Peyer's patch (tissue), 4 donors: ENCODE measurements at regions not wholly inside any gene's neighbourhood (a gene's known extent, or its start where the extent isn't known, plus 50 kb on each side); places are given as distances from the start of the nearest gene placed in this dataset.

Experiments
- DNase-seq, 3 donors: peaks; one replicate each; pipeline ENCODE4 v3.0.0-alpha.2; 2017 to 2019
- H3K27ac ChIP-seq, 4 donors: fragments of 200-600 bp; sonication (generic); one replicate each; pipeline ENCODE4 v1.5.1; 2016 to 2019
- H3K27me3 ChIP-seq, 2 donors: fragments of 200-600 bp; sonication (generic); one replicate each; pipeline ENCODE4 v1.5.1; 2019
- H3K36me3 ChIP-seq, 3 donors: fragments of 200-600 bp; sonication (generic); one replicate each; pipeline ENCODE4 v1.5.1; 2016 to 2019
- H3K4me1 ChIP-seq, 4 donors: fragments of 200-600 bp; sonication (generic); one replicate each; pipeline ENCODE4 v1.5.1; 2016 to 2019
- H3K4me3 ChIP-seq, 4 donors: fragments of 200-600 bp; sonication (generic); 1 replicate in 3 of 4; 2 replicates in 1 of 4; pipeline ENCODE4 v1.5.1; 2016 to 2019; ENCODE audit warnings: mild to moderate bottlenecking in 1 of 4
- H3K9me3 ChIP-seq, 4 donors: fragments of 200-600 bp; sonication (generic); one replicate each; pipeline ENCODE4 v1.5.1; 2016 to 2019; ENCODE audit warnings: mild to moderate bottlenecking in 1 of 4
- POLR2A ChIP-seq, 2 donors: fragments of 450-650 bp; IDR thresholded peaks; one replicate each; pipeline ENCODE4 v1.5.1; 2017; ENCODE audit warnings: antibody characterized with exemption in 2 of 2, mild to moderate bottlenecking in 2 of 2, moderate library complexity in 2 of 2
- TF ChIP-seq, protein P1 (sequence below), 6 experiments: fragments of 450-650 bp in 4 of 6; fragments of 200-600 bp in 2 of 6; sonication (generic) in 1 of 6; IDR thresholded peaks; one replicate each; pipeline ENCODE4 v1.5.1; 2017 to 2019; ENCODE audit warnings: antibody characterized with exemption in 6 of 6, mild to moderate bottlenecking in 3 of 6, moderate library complexity in 1 of 6

GRCh38 chr4:187575706-187576105, 419.9 kb upstream of the ZFP42 start:
- Histone ChIP-seq H3K27ac (no peak overlapping the region), H3K4me1 (no peaks in the 10 kb centered on the region), H3K27me3 (no peaks in the 10 kb centered on the region), H3K9me3 (no peaks in the 10 kb centered on the region), H3K36me3 (no peaks in the 10 kb centered on the region), H3K4me3 (no peak overlapping the region)
- no peak for TF ChIP-seq POLR2A (IDR thresholded peaks at IDR 0.05)
- TF ChIP-seq, protein P1, sequence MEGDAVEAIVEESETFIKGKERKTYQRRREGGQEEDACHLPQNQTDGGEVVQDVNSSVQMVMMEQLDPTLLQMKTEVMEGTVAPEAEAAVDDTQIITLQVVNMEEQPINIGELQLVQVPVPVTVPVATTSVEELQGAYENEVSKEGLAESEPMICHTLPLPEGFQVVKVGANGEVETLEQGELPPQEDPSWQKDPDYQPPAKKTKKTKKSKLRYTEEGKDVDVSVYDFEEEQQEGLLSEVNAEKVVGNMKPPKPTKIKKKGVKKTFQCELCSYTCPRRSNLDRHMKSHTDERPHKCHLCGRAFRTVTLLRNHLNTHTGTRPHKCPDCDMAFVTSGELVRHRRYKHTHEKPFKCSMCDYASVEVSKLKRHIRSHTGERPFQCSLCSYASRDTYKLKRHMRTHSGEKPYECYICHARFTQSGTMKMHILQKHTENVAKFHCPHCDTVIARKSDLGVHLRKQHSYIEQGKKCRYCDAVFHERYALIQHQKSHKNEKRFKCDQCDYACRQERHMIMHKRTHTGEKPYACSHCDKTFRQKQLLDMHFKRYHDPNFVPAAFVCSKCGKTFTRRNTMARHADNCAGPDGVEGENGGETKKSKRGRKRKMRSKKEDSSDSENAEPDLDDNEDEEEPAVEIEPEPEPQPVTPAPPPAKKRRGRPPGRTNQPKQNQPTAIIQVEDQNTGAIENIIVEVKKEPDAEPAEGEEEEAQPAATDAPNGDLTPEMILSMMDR (IDR thresholded peaks at IDR 0.05) = no peak
- no peak for DNase-seq

DNA sequence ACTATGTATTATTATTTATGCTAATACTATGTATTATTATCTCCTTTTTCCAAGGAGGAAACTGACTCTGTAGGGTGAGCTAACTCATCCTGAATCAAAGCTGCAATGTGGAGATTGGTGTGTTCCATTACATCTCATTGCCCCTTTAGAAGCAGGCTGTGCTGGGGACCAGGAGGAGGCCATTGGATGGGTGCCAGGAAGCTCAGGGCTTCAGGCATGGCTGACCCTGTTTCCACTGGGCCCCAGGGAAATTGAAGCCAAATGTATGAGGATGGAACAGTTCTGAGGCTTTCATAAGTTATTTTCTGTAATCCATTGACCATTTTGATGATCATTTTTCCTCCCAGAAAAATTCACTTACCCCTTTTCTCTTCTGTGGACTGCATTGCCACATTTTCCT, 418.8 kb upstream of the ZFP42 start:
- Histone ChIP-seq H3K4me3 (no peak overlapping the region), H3K27me3 (no peaks in the 10 kb centered on the region), H3K27ac (no peak overlapping the region), H3K9me3 (no peaks in the 10 kb centered on the region), H3K4me1 (no peaks in the 10 kb centered on the region), H3K36me3 (no peaks in the 10 kb centered on the region)
- no peak for DNase-seq
- TF ChIP-seq POLR2A (IDR thresholded peaks at IDR 0.05) = no peak

DNA sequence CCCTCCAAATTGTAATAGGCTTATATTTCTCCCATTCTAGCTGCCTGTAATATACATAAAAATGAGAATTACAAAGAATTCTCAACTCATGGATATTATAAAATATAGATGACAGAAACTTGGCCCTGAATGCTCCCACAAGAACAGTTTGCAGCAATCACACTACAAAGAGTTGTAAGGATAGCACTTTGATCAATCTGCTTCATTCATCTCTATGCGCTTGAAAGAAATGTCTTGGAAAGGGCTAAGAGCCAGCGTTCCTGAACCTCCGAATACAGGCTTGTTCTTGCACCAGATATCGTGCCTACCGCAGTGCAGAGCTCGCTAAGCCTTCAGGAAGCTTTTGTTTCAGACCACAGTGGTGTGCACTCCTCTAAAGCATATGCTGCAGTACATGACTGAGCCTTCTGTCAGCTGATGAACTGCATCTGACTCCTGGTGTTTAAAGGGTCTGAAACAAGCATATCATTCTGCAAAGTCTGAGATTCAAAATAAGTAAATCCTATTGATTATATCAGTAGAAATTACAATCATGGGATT, 417.6 kb upstream of the ZFP42 start:
- no peak for TF ChIP-seq POLR2A (IDR thresholded peaks at IDR 0.05)
- TF ChIP-seq, protein P1 (IDR thresholded peaks at IDR 0.05) = no peak
- Histone ChIP-seq H3K4me1 (no peaks in the 10 kb centered on the region), H3K9me3 (no peaks in the 10 kb centered on the region), H3K4me3 (no peak overlapping the region), H3K27me3 (no peaks in the 10 kb centered on the region), H3K36me3 (no peaks in the 10 kb centered on the region), H3K27ac (no peak overlapping the region)
- no peak for DNase-seq

- TF ChIP-seq, protein P1 (IDR thresholded peaks at IDR 0.05) = no peak
- no peak for TF ChIP-seq POLR2A (IDR thresholded peaks at IDR 0.05)
- no peaks in the 10 kb centered on the region for H3K4me1 ChIP-seq
- H3K4me3 ChIP-seq = no peak overlapping the region
- H3K27ac ChIP-seq = no peak overlapping the region
- DNase-seq = no peak
- no peaks in the 10 kb centered on the region for H3K27me3 ChIP-seq
- H3K9me3 ChIP-seq = no peaks in the 10 kb centered on the region
- H3K36me3 ChIP-seq = no peaks in the 10 kb centered on the region
Observed at GRCh38 chr4:187586892-187587291, 408.7 kb upstream of the ZFP42 start.

DNA sequence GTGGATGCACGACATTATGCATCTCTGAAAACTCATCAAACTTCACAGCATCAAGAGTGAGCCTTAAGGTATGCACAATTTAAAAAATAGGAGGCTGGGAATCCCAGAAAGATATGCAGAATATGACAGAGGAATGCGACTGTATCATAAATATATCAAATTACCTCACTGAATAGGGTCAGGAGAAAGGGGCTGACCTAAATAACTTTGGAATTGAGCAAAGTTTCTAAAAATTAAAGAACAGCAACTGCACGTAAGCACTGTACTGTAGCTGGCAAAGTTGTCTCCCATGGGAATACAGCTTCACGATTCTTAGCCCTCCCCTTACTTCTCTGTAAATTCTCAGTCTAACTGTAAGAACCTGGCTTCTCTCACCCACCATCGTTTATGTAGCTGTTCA, 397.4 kb upstream of the ZFP42 start:
- TF ChIP-seq POLR2A (IDR thresholded peaks at IDR 0.05) = no peak
- TF ChIP-seq, protein P1 (IDR thresholded peaks at IDR 0.05) = no peak

DNA sequence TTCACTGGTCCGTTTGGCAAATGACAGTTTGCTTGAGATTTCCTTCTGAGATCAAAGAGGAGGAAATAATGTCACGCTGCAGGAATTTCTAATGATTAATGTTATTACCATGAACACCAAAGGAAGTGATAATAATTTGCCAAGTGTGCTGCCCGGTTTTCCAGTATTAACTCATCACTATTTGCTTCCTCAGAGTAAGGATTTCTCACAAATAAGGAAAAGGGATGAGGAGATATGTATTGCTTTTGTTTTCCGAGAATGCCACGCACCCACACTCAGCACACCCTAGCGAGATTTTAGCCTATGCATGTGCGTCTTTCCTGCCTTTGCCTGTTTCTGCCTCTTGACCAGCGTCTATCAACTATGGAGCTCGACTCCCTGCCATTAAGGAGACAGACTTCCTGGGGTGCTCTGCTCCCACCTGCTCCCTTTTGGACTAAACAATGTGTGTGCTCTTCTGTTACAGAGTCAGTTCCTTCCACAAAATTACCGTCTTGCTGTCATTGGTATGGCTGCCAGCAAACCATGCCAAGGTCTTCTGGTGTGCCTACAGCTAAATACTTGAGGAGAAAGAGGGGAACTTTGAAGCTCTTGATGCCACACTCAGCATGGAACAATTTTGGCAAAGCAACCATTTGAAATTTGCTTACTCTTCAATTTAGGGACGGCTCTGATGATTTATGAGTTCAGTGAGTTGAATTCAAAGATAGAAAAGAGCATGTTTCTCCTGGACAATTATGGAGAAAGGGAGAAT, 393.1 kb upstream of the ZFP42 start:
- H3K4me1 ChIP-seq = no peaks in the 10 kb centered on the region
- TF ChIP-seq, protein P1 (IDR thresholded peaks at IDR 0.05) = no peak
- TF ChIP-seq POLR2A (IDR thresholded peaks at IDR 0.05) = no peak
- no peak overlapping the region for H3K4me3 ChIP-seq
- H3K36me3 ChIP-seq = no peaks in the 10 kb centered on the region
- no peaks in the 10 kb centered on the region for H3K27me3 ChIP-seq
- DNase-seq = no peak
- H3K9me3 ChIP-seq = no peaks in the 10 kb centered on the region
- no peak overlapping the region for H3K27ac ChIP-seq

More for the DNA sequence above, 397.4 kb upstream of the ZFP42 start:
- H3K4me1 ChIP-seq = no peaks in the 10 kb centered on the region
- no peaks in the 10 kb centered on the region for H3K27me3 ChIP-seq
- no peaks in the 10 kb centered on the region for H3K36me3 ChIP-seq
- H3K4me3 ChIP-seq = no peak overlapping the region
- no peak overlapping the region for H3K27ac ChIP-seq
- DNase-seq = no peak
- H3K9me3 ChIP-seq = no peaks in the 10 kb centered on the region
